HG03575 (cell line): ENCODE measurements at regions not wholly inside any gene's neighbourhood (a gene's known extent, or its start where the extent isn't known, plus 50 kb on each side); places are given as distances from the start of the nearest gene placed in this dataset.
"Not testable (repeated sequence)": the region's sequence is repeated elsewhere in the genome, so short reads cannot be mapped to it uniquely, and the experiment has no call there.

ENCODE experiments used
- ATAC-seq: cut with Tn5 transposase; IDR thresholded peaks from one replicate; pipeline ENCODE4 v1.9.1; 2021; ENCODE audit not compliant: unreplicated experiment, insufficient number of reproducible peaks, low FRiP score; ENCODE audit errors: extremely low read depth

- no peak for ATAC-seq
Measured at GRCh38 chr5:117675646-117676045, 1101.0 kb upstream of the SEMA6A start.

GRCh38 chr5:117671551-117671950, 1096.9 kb upstream of the SEMA6A start:
- no peak for ATAC-seq

GRCh38 chr5:117667105-117667504, 1092.5 kb upstream of the SEMA6A start:
- no peak for ATAC-seq

- ATAC-seq: no peak
Measured at GRCh38 chr5:117665121-117665520, 1090.5 kb upstream of the SEMA6A start.

GRCh38 chr5:117662361-117662760, 1087.7 kb upstream of the SEMA6A start:
- ATAC-seq: no peak

- ATAC-seq: no peak
Measured at GRCh38 chr5:117657541-117657940, 1082.9 kb upstream of the SEMA6A start.

GRCh38 chr5:117652958-117653280, 1078.3 kb upstream of the SEMA6A start:
- ATAC-seq: no peak

GRCh38 chr5:117652036-117652957, 1077.7 kb upstream of the SEMA6A start:
- no peak for ATAC-seq

- no peak for ATAC-seq
Measured at GRCh38 chr5:117649821-117650220, 1075.2 kb upstream of the SEMA6A start.

GRCh38 chr5:117645400-117645799, 1070.8 kb upstream of the SEMA6A start:
- ATAC-seq: no peak

- ATAC-seq: no peak
Measured at GRCh38 chr5:117638581-117638980, 1064.0 kb upstream of the SEMA6A start.

- ATAC-seq: no peak
Measured at GRCh38 chr5:117633093-117633492, 1058.5 kb upstream of the SEMA6A start.

GRCh38 chr5:117624201-117624600, 1049.6 kb upstream of the SEMA6A start:
- ATAC-seq: no peak

GRCh38 chr5:117623042-117623805, 1048.6 kb upstream of the SEMA6A start:
- ATAC-seq: no peak

- no peak for ATAC-seq
Measured at GRCh38 chr5:117621921-117622320, 1047.3 kb upstream of the SEMA6A start.

GRCh38 chr5:117615226-117615625, 1040.6 kb upstream of the SEMA6A start:
- no peak for ATAC-seq

GRCh38 chr5:117614408-117614807, 1039.8 kb upstream of the SEMA6A start:
- no peak for ATAC-seq

GRCh38 chr5:117604845-117605244, 1030.2 kb upstream of the SEMA6A start:
- no peak for ATAC-seq

- ATAC-seq: not testable (repeated sequence)
Measured at GRCh38 chr5:117599811-117600210, 1025.2 kb upstream of the SEMA6A start.

GRCh38 chr5:117594166-117594565, 1019.5 kb upstream of the SEMA6A start:
- ATAC-seq: no peak
